Astrocyte (in vitro differentiated cells and primary cell): ENCODE measurements at regions not wholly inside any gene's neighbourhood (a gene's known extent, or its start where the extent isn't known, plus 50 kb on each side); places are given as distances from the start of the nearest gene placed in this dataset.

Experiments
- CTCF ChIP-seq: IDR thresholded peaks from 2 replicates; pipeline ENCODE4 v1.5.1; 2011; ENCODE audit warnings: low read depth, mild to moderate bottlenecking, inconsistent platforms, low read length, moderate library complexity; ENCODE audit not compliant: insufficient read depth
- EZH2 ChIP-seq: IDR thresholded peaks from 2 replicates; pipeline ENCODE4 v1.6.1; 2012; ENCODE audit warnings: mild to moderate bottlenecking, low read length, inconsistent platforms; ENCODE audit not compliant: insufficient read depth

GRCh38 chr4:57632564-57632963 is 522.4 kb upstream of the IGFBP7 start:
- no peak for TF ChIP-seq CTCF
- no peak for TF ChIP-seq EZH2
